Activated CD4-positive, alpha-beta memory T cell treated with anti-CD3 and anti-CD28 coated beads, Interleukin-2, amount 10 ng/mL, durations not matched to agents 7 days and 5 days (primary cell): ENCODE measurements at regions not wholly inside any gene's neighbourhood (a gene's known extent, or its start where the extent isn't known, plus 50 kb on each side); places are given as distances from the start of the nearest gene placed in this dataset.
"Not testable (repeated sequence)": the region's sequence is repeated elsewhere in the genome, so short reads cannot be mapped to it uniquely, and the experiment has no call there.

ENCODE experiments used
- CTCF ChIA-PET: fragments of 350-600 bp; sonication (Branson Sonifier 250); formaldehyde crosslinking; loops from one replicate; lab custom pipeline; 2021; ENCODE audit warnings: antibody characterized with exemption, inconsistent platforms; lab: Charles Lee
- POLR2A ChIA-PET: fragments of 350-600 bp; sonication (Branson Sonifier 250); formaldehyde crosslinking; loops from one replicate; lab custom pipeline; 2021; ENCODE audit warnings: antibody characterized with exemption; lab: Charles Lee
- DNase-seq: peaks from one replicate; pipeline ENCODE4 v3.0.0-alpha.2; 2020
- H3K27ac Mint-ChIP-seq: one replicate; pipeline ENCODE4 v1.8.0; 2021; ENCODE audit warnings: mild to moderate bottlenecking, mixed read lengths
- H3K27me3 Mint-ChIP-seq: one replicate; pipeline ENCODE4 v1.8.0; 2021; ENCODE audit warnings: mixed read lengths
- H3K36me3 Mint-ChIP-seq: one replicate; pipeline ENCODE4 v1.8.0; 2021; ENCODE audit warnings: low read depth, mixed read lengths
- H3K4me1 Mint-ChIP-seq: one replicate; pipeline ENCODE4 v1.8.0; 2021; ENCODE audit warnings: mixed read lengths
- H3K4me3 Mint-ChIP-seq: one replicate; pipeline ENCODE4 v1.8.0; 2021; ENCODE audit warnings: mild to moderate bottlenecking, mixed read lengths
- H3K9me3 Mint-ChIP-seq: one replicate; pipeline ENCODE4 v1.8.0; 2021; ENCODE audit warnings: mixed read lengths

DNA sequence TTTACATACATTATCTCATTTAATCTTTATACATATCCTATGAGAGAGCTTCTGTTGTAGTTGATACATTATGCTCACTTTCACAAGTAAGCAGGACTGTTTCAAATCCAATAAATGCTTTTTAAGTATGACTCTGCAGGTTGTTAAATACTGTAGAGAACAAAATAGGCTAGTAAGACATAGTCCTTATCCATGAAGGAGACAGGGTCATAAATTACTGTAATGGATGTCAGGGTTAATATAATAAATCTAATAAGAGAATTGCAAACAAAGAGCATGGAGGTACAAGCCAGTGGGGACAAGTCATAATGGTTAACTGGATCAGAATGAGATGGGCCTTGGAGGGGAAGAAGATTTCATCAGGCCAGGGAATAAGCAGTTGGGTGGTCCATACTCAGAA, 303.8 kb upstream of the RGS6 start:
- ChIA-PET POLR2A (no interaction called here), CTCF (no interaction called here)
- Mint-ChIP-seq H3K27me3 (no peaks in the 10 kb centered on the region), H3K4me3 (no peak overlapping the region), H3K27ac (no peak overlapping the region), H3K36me3 (peaks cover 30% of the 10 kb centered on the region), H3K4me1 (no peaks in the 10 kb centered on the region), H3K9me3 (peaks cover 2% of the 10 kb centered on the region)
- no peak for DNase-seq

DNA sequence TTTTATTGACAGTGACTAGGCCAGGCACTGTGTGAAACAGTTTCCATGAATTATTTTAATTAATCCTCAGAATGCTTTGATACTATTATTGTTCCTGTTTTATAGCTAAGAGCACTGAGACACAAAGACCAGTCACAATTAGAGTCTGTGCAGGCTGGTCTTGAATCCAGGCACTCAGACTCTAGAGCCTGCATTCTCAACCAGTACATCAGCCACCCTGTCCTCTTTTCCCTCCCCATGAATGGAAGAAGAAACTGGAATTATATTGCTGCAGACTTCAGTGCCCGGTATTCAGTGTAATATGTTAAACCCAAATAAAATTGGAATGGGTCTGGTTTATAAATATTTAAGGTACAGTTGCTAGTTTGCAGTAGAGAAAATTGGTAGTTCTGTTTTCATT, 303.0 kb upstream of the RGS6 start:
- peaks cover 7% of the 10 kb centered on the region for H3K9me3 Mint-ChIP-seq
- no peaks in the 10 kb centered on the region for H3K4me1 Mint-ChIP-seq
- peaks cover 35% of the 10 kb centered on the region for H3K36me3 Mint-ChIP-seq

DNA sequence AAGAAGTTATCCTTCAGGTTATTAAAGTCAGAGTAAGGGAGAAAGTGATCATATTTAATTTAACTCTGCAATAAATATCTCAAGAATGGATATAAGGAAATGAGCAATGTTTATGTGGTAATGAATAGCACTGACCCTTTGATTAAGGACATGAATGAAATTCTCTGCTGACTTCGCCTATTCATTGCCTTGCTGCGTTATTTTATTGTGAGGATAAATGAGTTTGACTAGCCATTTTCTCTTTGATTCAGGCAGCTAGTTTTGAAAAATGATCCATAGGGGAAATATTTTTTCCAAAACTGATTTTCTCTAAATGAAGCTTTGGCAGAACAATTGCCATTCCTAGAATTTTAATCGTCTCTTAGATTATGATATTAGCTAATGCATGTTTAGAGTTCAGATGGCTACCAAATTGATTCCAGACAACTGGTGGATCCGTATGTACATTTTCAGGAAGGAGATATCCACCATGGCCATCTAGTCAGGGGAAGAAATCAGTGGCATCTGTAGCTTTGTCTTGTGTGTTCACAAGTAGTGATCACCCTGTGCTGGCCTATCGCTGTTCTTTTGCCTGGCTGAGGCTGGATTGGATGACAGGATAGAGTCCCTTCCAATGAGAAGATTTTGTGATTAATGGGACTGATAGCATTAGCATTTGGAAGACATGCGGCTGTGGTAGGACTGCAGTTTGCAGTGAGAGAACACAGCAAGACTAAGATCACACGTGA, 302.3 kb upstream of the RGS6 start:
- H3K27ac Mint-ChIP-seq = no peak overlapping the region

More for the DNA sequence above, 303.0 kb upstream of the RGS6 start:
- Mint-ChIP-seq H3K27me3 (no peaks in the 10 kb centered on the region), H3K4me3 (no peak overlapping the region), H3K27ac (no peak overlapping the region)
- CTCF ChIA-PET = no interaction called here
- POLR2A ChIA-PET = no interaction called here
- no peak for DNase-seq

DNA sequence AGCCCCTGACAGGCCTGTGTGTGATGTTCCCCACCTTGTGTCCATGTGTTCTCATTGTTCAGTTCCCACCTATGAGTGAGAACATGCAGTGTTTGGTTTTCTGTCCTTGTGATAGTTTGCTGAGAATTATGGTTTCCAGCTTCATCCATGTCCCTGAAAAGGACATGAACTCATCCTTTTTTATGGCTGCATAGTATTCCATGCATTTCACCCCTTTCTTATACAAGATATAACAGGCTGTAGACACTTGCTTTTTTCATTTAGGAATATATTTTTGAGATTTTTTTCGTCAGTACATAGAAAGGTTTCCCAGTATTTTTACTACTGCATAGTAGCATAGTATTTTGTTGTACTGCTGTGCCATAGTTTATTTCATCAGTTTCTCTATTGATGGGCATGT, 301.2 kb upstream of the RGS6 start:
- CTCF ChIA-PET, H3K9me3 Mint-ChIP-seq, H3K4me1 Mint-ChIP-seq, H3K27ac Mint-ChIP-seq, DNase-seq, H3K27me3 Mint-ChIP-seq, POLR2A ChIA-PET, H3K4me3 Mint-ChIP-seq: not testable (repeated sequence)
- H3K36me3 Mint-ChIP-seq = peaks cover 41% of the 10 kb centered on the region

More for the DNA sequence above, 302.3 kb upstream of the RGS6 start:
- Mint-ChIP-seq H3K36me3 (peaks cover 39% of the 10 kb centered on the region), H3K27me3 (no peaks in the 10 kb centered on the region), H3K4me1 (no peaks in the 10 kb centered on the region), H3K4me3 (no peak overlapping the region), H3K9me3 (peaks cover 7% of the 10 kb centered on the region)
- ChIA-PET CTCF (no interaction called here), POLR2A (no interaction called here)
- no peak for DNase-seq

DNA sequence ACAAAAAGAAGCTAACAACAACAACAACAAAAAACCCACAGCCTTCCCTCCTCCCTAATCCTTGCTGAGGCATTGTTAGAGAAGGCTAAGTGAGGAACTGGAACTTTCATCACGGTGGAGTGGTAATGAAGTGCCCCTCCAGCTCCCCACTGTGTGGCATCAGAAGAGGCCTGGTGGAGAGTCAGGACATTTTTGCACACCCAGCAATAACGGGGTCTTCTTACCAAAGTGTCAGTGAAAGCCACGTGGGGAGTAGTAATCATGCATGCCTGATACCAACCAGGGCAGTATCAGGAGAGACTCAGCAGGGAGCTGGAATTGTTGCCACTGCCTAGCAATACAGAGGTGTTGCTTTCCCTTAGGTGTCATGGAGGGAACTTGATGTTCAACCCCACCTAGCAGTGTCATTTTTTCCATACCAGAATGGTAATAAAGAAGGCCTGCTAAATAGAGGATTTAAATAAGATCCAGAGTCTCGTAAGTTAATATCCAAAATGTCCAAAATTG, 299.7 kb upstream of the RGS6 start:
- CTCF ChIA-PET = no interaction called here
- DNase-seq = no peak
- H3K4me1 Mint-ChIP-seq = peaks cover 6% of the 10 kb centered on the region
- H3K9me3 Mint-ChIP-seq = peaks cover 7% of the 10 kb centered on the region
- peaks cover 45% of the 10 kb centered on the region for H3K36me3 Mint-ChIP-seq
- no peaks in the 10 kb centered on the region for H3K27me3 Mint-ChIP-seq
- no peak overlapping the region for H3K4me3 Mint-ChIP-seq
- H3K27ac Mint-ChIP-seq = no peak overlapping the region
- POLR2A ChIA-PET = no interaction called here

DNA sequence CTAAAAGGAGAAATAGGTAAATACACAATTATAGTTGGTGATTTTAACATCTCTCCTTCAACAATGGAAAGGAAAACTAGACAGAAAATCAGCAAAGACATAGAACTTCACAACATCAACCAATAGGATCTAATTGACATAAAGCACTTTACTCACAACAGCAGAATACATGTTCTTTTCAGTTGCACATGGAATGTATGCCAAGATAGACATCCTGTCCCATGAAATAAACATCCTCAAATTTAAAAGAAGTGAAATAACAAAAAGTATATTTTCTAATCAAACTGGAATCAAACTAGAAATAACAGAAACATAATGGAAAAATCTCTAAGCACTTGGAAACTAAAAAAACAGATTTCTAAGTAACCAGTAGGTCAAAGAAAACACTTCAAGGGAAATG, 296.2 kb upstream of the RGS6 start:
- H3K27ac Mint-ChIP-seq = no peak overlapping the region
- H3K9me3 Mint-ChIP-seq = peaks cover 4% of the 10 kb centered on the region
- H3K4me3 Mint-ChIP-seq = no peak overlapping the region
- DNase-seq = no peak
- H3K4me1 Mint-ChIP-seq = peaks cover 6% of the 10 kb centered on the region
- peaks cover 41% of the 10 kb centered on the region for H3K36me3 Mint-ChIP-seq
- ChIA-PET CTCF (no interaction called here), POLR2A (interaction anchor here (1.0 kb wide), 1 partner anchor 81 kb away, joined by 3 read pairs; no protein-coding TSS in a partner anchor)
- no peaks in the 10 kb centered on the region for H3K27me3 Mint-ChIP-seq

DNA sequence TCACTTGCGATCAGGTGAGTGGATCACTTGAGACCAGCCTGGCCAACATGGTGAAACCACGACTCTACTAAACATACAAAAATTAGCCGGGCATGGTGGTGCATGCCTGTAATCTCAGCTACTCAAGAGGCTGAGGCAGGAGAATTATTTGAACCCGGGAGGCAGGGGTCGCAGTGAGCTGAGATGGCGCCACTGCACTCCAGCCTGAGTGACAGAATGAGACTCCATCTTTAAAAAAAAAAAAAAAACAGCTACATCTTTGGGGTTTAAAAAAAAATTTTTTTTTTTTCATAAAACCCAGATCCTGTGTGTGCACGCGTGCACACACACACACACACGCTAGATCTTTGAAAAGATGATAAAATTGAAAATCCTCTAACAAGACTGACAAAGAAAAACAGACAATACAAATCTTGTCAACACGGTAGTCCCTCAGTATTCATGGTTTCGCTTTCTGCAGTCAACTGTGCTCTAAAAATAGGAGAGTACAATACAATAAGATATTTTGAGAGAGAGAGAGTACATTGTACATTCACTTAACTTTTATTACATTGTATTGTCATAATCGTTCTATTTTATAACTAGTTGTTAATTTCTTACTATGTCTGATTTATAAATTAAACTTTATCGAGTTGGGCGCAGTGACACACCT, 295.3 kb upstream of the RGS6 start:
- POLR2A ChIA-PET = interaction anchor here (1.0 kb wide), 1 partner anchor 82 kb away, joined by 3 read pairs; no protein-coding TSS in a partner anchor
- no peak overlapping the region for H3K4me3 Mint-ChIP-seq
- no peaks in the 10 kb centered on the region for H3K27me3 Mint-ChIP-seq
- no peak overlapping the region for H3K27ac Mint-ChIP-seq
- peaks cover 4% of the 10 kb centered on the region for H3K9me3 Mint-ChIP-seq
- DNase-seq = no peak
- H3K36me3 Mint-ChIP-seq = peaks cover 40% of the 10 kb centered on the region
- CTCF ChIA-PET = no interaction called here
- H3K4me1 Mint-ChIP-seq = peaks cover 6% of the 10 kb centered on the region

DNA sequence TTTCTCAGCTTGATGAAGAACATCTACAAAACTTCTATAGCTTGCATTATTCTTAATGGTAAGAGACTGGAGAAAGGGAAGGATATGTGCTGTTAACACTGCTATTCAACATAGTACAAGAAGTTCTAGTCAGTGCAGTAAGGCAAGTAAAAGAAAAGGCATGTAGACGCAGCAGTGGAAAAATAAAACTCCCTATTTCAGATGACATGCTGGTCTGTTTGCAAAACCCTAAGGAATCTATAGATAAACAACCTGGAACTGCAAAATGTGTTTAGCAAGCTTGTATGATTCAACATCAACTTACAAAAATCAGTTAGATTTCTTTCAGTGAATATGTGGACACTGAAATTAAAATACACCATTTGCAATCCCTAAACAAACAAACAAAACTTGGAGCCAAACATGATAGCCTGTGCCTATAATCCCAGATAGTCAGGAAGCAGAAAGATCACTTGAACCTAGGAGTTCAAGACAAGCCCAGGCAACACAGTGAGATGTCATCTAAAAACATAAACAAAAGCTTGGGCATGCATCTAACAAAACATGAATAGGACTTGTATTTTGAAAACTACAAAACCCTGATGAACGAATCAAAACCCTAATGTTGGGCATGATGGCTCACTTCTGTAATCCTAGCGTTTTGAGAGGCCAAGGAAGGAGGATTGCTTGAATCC, 293.6 kb upstream of the RGS6 start:
- Mint-ChIP-seq H3K27ac (no peak overlapping the region), H3K4me1 (peaks cover 6% of the 10 kb centered on the region), H3K4me3 (no peak overlapping the region), H3K9me3 (peaks cover 8% of the 10 kb centered on the region), H3K27me3 (no peaks in the 10 kb centered on the region), H3K36me3 (peaks cover 37% of the 10 kb centered on the region)
- ChIA-PET CTCF (interaction anchor here (0.6 kb wide), 1 partner anchor 1658 kb away, joined by 3 read pairs; no protein-coding TSS in a partner anchor), POLR2A (no interaction called here)
- DNase-seq = no peak

DNA sequence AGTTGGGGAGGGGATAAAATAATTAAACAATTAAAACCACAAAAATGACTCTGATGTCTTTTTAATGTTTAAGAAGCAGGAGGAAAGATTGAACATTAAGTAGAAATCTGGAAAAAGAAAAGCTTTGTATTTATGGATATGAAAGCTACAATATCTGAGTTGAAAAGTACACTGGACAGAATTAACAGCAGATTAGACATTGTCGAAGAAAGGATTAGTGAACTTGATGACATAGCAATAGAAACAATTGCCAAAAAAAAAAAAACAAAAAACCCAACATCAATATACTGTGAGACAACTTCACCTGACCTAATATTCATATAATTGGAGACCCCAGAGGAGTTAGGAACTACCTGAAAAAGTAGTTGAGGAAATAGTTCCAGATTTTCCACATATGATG, 289.5 kb upstream of the RGS6 start:
- POLR2A ChIA-PET = no interaction called here
- Mint-ChIP-seq H3K4me1 (no peaks in the 10 kb centered on the region), H3K27ac (no peak overlapping the region), H3K27me3 (no peaks in the 10 kb centered on the region), H3K9me3 (peaks cover 6% of the 10 kb centered on the region), H3K36me3 (peaks cover 19% of the 10 kb centered on the region), H3K4me3 (no peak overlapping the region)
- DNase-seq = no peak
- CTCF ChIA-PET = interaction anchor here (0.7 kb wide), 1 partner anchor 8 kb away, joined by 3 read pairs; no protein-coding TSS in a partner anchor

DNA sequence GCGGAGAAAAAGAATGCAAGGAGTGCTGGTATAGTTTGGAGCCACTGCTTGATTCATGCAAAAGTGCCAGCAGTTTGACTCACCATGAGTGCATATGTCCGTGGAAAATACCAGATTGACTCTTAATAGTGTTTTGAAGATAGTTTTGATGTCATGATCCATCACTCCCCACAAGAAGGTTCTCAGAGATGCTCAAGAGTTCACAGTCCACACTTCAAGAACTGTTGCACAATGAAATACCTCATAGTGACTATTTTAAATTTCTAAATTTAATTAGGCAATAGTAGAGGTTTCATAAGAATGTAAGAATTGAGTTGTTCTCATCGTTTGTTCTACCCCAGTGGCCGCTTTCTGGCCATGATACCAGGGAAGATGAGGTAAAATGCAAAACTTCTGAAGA, 286.6 kb upstream of the RGS6 start:
- peaks cover 6% of the 10 kb centered on the region for H3K9me3 Mint-ChIP-seq
- no peak for DNase-seq
- H3K27ac Mint-ChIP-seq = no peak overlapping the region
- no peaks in the 10 kb centered on the region for H3K27me3 Mint-ChIP-seq
- H3K4me3 Mint-ChIP-seq = no peak overlapping the region
- no peaks in the 10 kb centered on the region for H3K4me1 Mint-ChIP-seq
- ChIA-PET POLR2A (no interaction called here), CTCF (no interaction called here)
- H3K36me3 Mint-ChIP-seq = peaks cover 30% of the 10 kb centered on the region

DNA sequence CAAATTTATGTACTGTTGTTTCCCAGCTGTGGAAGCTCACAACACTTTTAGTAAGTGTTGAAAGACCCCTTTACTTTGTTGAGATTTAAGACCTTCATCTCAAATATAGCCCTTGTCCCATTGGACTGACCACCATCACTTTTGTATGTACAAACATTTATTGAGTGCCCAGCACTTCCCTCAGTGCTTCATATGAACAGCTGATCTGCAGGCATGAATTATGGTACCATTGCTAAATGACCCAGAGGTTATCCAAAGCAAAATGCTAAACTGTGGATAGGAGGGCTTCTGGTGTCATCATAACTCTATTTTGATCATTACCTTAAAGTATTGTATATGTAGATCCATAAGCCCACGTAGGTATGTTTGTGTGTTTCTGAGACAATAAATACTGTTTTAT, 285.7 kb upstream of the RGS6 start:
- ChIA-PET POLR2A (no interaction called here), CTCF (no interaction called here)
- H3K27ac Mint-ChIP-seq = no peak overlapping the region
- no peaks in the 10 kb centered on the region for H3K4me1 Mint-ChIP-seq
- DNase-seq = no peak
- no peak overlapping the region for H3K4me3 Mint-ChIP-seq
- peaks cover 7% of the 10 kb centered on the region for H3K9me3 Mint-ChIP-seq
- peaks cover 38% of the 10 kb centered on the region for H3K36me3 Mint-ChIP-seq
- no peaks in the 10 kb centered on the region for H3K27me3 Mint-ChIP-seq

DNA sequence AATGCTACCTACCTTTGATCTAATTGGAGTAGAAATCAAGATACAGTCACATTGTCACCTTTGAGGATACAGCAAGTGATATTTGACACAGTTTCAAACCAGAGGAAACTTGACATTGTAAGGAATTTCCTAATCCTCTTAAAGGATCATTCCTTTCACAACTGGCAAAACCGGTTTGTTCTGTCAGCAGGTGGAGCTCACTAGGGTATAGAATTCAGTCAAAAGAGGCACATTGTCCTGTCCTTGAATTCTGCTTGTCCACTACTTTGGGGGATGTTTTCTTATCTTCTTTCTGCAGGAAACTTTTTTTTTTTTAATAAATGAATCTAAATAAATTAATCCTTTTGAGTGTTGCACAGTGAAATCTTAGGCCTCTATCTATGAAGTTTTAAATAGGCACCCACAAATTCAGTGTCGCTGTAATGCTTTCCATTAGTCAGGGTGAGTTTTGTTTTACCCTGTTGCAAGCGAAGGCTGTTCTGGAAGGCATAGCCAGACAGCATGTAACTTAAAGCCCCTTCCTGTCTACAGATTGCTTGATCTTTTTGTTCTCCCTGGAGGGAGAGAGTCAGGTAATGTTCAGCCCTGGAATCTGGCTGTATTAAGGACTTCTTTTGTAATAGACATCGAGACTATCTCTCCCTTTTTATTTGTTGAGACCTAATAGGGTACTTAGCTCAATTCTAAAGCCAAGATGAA, 285.0 kb upstream of the RGS6 start:
- ChIA-PET CTCF (no interaction called here), POLR2A (no interaction called here)
- DNase-seq = no peak
- no peak overlapping the region for H3K27ac Mint-ChIP-seq
- H3K4me1 Mint-ChIP-seq = no peaks in the 10 kb centered on the region
- peaks cover 41% of the 10 kb centered on the region for H3K36me3 Mint-ChIP-seq
- H3K27me3 Mint-ChIP-seq = no peaks in the 10 kb centered on the region
- no peak overlapping the region for H3K4me3 Mint-ChIP-seq
- peaks cover 15% of the 10 kb centered on the region for H3K9me3 Mint-ChIP-seq

DNA sequence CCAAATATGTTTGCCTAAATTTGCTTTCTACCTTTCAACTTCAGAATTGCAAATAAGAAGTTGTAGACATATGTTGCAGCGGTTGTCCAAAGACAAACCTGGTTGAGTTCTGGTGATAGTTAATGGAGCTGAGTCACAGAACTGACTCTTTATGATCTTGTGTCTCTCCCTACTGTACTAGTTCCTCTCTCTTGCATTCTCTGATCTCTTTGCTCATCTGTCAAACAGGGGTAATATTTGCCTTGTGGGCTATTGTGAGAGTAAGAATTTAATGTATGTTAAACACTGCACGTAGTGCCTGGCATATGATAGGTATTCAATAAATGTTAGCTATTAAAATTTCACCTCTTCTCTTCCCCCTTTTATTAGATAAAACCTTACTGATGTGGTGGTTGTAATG, 283.5 kb upstream of the RGS6 start:
- POLR2A ChIA-PET = no interaction called here
- no peak for DNase-seq
- H3K27ac Mint-ChIP-seq = no peak overlapping the region
- no peak overlapping the region for H3K4me3 Mint-ChIP-seq
- no peaks in the 10 kb centered on the region for H3K27me3 Mint-ChIP-seq
- H3K9me3 Mint-ChIP-seq = peaks cover 16% of the 10 kb centered on the region
- H3K36me3 Mint-ChIP-seq = peaks cover 48% of the 10 kb centered on the region
- H3K4me1 Mint-ChIP-seq = no peaks in the 10 kb centered on the region
- CTCF ChIA-PET = interaction anchor here (0.7 kb wide), 1 partner anchor 230 kb away, joined by 3 read pairs; no protein-coding TSS in a partner anchor
